Mesothelial cell of epicardium (in vitro differentiated cells): ENCODE measurements at regions not wholly inside any gene's neighbourhood (a gene's known extent, or its start where the extent isn't known, plus 50 kb on each side); places are given as distances from the start of the nearest gene placed in this dataset.

Source experiments
- DNase-seq, 2 experiments: peaks; one replicate each; pipeline ENCODE4 v3.0.0; 2021; ENCODE audit warnings: low spot score in 2 of 2; ENCODE audit not compliant: unreplicated experiment in 2 of 2
- H3K27ac Mint-ChIP-seq: 2 replicates; pipeline ENCODE4 v1.8.0; 2021; ENCODE audit warnings: mixed read lengths
- H3K27me3 Mint-ChIP-seq: 2 replicates; pipeline ENCODE4 v1.8.0; 2021; ENCODE audit warnings: low read depth, mixed read lengths
- H3K36me3 Mint-ChIP-seq: 2 replicates; pipeline ENCODE4 v1.8.0; 2021; ENCODE audit warnings: mixed read lengths
- H3K4me1 Mint-ChIP-seq: 2 replicates; pipeline ENCODE4 v1.8.0; 2021; ENCODE audit warnings: mixed read lengths
- H3K4me3 Mint-ChIP-seq: 2 replicates; pipeline ENCODE4 v1.8.0; 2021; ENCODE audit warnings: mild to moderate bottlenecking, moderate library complexity, mixed read lengths
- H3K9me3 Mint-ChIP-seq: 2 replicates; pipeline ENCODE4 v1.8.0; 2021; ENCODE audit warnings: mixed read lengths
- CTCF ChIP-seq: fragments of 200-600 bp; sonication (generic); IDR thresholded peaks from one replicate; pipeline ENCODE4 v1.5.0; 2021; ENCODE audit warnings: antibody characterized with exemption; ENCODE audit not compliant: unreplicated experiment

DNA sequence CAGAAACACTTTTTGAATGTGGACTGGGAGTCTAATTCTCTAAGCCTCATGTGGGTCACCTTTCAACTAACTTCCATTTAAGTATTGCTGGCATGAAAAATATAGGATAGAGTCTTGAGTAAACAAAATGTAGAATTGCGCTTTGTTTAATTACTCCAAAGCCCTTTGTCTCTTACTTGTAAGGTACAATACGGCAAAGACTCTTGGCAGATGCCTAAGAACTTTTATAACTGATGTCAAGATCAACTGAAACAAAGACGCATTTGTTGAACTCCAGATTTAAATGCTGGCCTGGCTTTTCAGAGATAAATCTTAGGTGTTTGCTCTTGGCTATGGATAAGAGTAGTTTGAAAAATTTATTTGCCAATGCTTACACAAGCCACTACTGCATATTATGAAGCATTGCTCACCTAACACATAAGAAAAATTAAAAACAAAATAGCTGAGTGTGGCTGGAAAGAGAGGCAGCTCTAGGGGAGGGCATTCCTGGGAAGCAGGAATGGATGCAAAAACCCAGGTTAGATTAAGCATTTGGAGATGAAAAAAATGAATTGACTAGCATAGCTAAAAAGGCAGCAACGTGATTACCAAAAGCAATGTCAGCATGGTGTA, 107.3 kb upstream of the STARD13 start:
- Mint-ChIP-seq H3K27ac (no peak overlapping the region), H3K9me3 (peaks cover 11% of the 10 kb centered on the region), H3K27me3 (no peaks in the 10 kb centered on the region), H3K36me3 (no peaks in the 10 kb centered on the region), H3K4me1 (peaks cover 12% of the 10 kb centered on the region), H3K4me3 (no peak overlapping the region)
- no peak for TF ChIP-seq CTCF
- no peak for DNase-seq

DNA sequence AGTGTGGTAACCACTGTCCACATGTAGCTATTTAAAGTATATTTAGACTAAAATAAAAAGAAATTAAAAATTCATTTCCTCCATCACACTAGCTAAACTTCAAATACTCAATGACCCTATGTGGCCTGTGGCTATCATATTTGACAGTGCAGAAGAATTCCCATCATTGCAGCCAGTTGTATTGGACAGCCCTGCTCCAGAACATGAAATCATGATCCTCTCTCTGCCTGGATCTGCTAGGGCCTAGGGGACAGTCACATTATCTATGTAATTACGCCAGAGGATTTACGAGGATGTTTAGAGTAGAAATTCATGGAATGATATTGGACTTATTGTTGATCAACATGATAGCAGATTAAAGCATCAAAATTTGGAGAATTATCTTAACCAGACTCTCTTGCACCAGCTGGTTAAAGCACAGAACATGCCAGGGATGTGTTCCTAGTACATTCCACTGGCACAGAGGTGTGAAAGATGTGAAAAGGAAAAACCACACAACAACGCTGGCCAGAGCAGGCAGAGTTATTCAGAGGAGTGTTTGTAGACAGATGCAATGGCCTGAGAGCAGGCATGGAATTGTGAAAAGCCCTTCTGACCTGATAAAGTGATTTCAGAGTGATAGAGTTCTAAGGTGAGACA, 108.9 kb upstream of the STARD13 start:
- Mint-ChIP-seq H3K4me1 (peaks cover 12% of the 10 kb centered on the region), H3K27ac (no peak overlapping the region), H3K9me3 (peaks cover 11% of the 10 kb centered on the region), H3K27me3 (no peaks in the 10 kb centered on the region), H3K36me3 (no peaks in the 10 kb centered on the region), H3K4me3 (no peak overlapping the region)
- no peak for TF ChIP-seq CTCF
- DNase-seq = no peak

DNA sequence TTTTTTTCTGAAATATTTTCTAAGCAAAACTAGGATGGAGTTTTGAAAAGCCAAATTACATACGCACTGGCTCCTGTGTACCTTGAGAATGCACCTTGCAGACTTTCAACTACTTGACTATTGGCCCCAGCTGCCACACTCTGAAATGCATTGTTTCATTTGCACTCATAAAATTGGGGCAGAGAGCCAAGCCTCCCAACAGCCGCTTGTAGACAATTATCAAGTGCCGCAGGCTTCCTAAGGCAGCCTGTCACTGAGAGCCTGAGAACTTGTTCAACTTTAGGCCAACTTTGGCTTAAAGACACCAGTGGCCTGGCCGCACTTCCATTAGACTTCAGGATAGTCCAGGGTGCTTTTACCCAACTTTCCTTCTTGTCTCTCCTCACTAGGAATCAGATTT, 115.7 kb upstream of the STARD13 start:
- Mint-ChIP-seq H3K27ac (no peak overlapping the region), H3K27me3 (no peaks in the 10 kb centered on the region), H3K4me1 (peaks cover 9% of the 10 kb centered on the region), H3K4me3 (no peak overlapping the region), H3K36me3 (no peaks in the 10 kb centered on the region), H3K9me3 (peaks cover 14% of the 10 kb centered on the region)
- TF ChIP-seq CTCF = no peak
- DNase-seq = no peak

DNA sequence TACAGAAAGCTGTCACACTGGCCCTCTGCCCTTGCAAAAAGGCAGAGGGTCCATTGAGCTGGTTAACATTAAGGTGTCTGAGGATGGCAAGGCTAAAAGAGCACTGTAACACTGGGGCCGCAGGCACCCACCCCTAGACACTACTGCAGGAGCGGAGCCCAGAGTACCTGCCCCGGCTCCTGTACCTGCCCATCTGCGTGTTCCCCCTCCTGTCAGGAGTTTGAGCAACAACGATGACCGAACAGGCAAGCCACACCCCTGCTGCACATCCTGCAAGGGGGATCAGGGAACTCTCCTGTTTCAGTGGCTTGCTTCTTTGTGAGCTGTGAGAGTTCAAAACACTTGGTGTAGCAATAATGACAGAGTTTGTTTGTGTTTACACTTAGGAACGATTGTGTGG, 117.4 kb upstream of the STARD13 start:
- no peak for DNase-seq
- peaks cover 9% of the 10 kb centered on the region for H3K4me1 Mint-ChIP-seq
- H3K4me3 Mint-ChIP-seq = no peak overlapping the region
- TF ChIP-seq CTCF = no peak
- no peak overlapping the region for H3K27ac Mint-ChIP-seq
- H3K36me3 Mint-ChIP-seq = no peaks in the 10 kb centered on the region
- peaks cover 4% of the 10 kb centered on the region for H3K9me3 Mint-ChIP-seq
- H3K27me3 Mint-ChIP-seq = no peaks in the 10 kb centered on the region

DNA sequence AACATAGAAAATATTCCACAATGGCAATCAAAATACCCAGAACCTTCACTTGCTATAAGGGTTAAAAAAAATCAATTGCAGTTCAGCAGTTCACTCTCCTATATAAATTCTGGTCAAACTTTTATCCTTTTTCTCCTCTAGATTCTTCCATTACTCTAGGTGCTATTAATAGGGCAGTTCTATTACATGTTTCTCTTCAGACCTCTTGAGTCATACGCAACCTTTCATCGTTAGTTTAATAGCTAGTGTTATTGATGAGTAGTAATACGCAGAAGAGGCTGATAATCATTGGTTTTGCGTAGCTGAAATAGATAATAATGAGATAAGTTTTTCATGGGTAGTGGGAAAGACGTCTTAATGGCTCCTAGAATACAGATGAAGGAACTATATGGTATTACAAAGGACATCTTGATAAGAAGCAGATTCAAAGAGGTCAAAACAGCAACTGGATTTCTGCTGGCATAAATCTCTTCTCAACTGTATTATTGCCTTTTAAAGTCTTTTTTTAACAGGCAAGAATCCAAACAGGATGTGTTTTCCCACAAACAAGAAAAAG, 118.3 kb upstream of the STARD13 start:
- no peak for TF ChIP-seq CTCF
- no peak overlapping the region for H3K4me3 Mint-ChIP-seq
- H3K4me1 Mint-ChIP-seq = peaks cover 9% of the 10 kb centered on the region
- no peak overlapping the region for H3K27ac Mint-ChIP-seq
- no peaks in the 10 kb centered on the region for H3K27me3 Mint-ChIP-seq
- DNase-seq = no peak
- no peaks in the 10 kb centered on the region for H3K36me3 Mint-ChIP-seq
- H3K9me3 Mint-ChIP-seq = peaks cover 4% of the 10 kb centered on the region
